ENCODE measurements at regions not wholly inside any gene's neighbourhood (a gene's known extent, or its start where the extent isn't known, plus 50 kb on each side); places are given as distances from the start of the nearest gene placed in this dataset.

GRCh38 chr2:15790326-15790725 is 150.0 kb upstream of the MYCN start:
- Histone ChIP-seq H4K20me1 (ENCODE audit: insufficient read depth) (no peaks in the 10 kb centered on the region), H3K9ac (ENCODE audit: low read length) (no peak overlapping the region), H3K9me3 (ENCODE audit: low read length) (no peaks in the 10 kb centered on the region), H3K9me2 (ENCODE audit: insufficient read depth, low read length) (no peaks in the 10 kb centered on the region), H3K27me3 (ENCODE audit: insufficient read depth, low read depth, low read length) (no peaks in the 10 kb centered on the region), H3K79me2 (replicated peaks; ENCODE audit: insufficient read depth, low read length) (no peaks in the 10 kb centered on the region), H3K27ac (ENCODE audit: low read length) (no peak overlapping the region), H3F3A (ENCODE audit: insufficient read depth, low read length, poor library complexity, severe bottlenecking) (no peaks in the 10 kb centered on the region), H3K4me3 (ENCODE audit: low read length) (no peak overlapping the region), H3K4me2 (ENCODE audit: low read length) (no peak overlapping the region), H3K36me3 (ENCODE audit: insufficient read depth, low read length) (no peaks in the 10 kb centered on the region), H2AFZ (ENCODE audit: low read depth, low read length) (no peak overlapping the region)
- no peak for TF ChIP-seq POLR2AphosphoS5 (IDR thresholded peaks at IDR 0.05)
- no peak for TF ChIP-seq EZH2 (IDR thresholded peaks at IDR 0.05; ENCODE audit: borderline replicate concordance, insufficient read depth, low read length, poor library complexity, severe bottlenecking)
- no peak for TF ChIP-seq MXI1 (conservative IDR thresholded peaks at IDR 0.05; ENCODE audit: poor library complexity, severe bottlenecking)

GRCh38 chr2:15790838-15791237 is 149.5 kb upstream of the MYCN start:
- Histone ChIP-seq H3K36me3 (ENCODE audit: insufficient read depth, low read length) (no peaks in the 10 kb centered on the region), H3K9me3 (ENCODE audit: low read length) (no peaks in the 10 kb centered on the region)

More at GRCh38 chr2:15790838-15791237, 149.5 kb upstream of the MYCN start:
- Histone ChIP-seq H3K4me2 (ENCODE audit: low read length) (no peak overlapping the region), H3K9ac (ENCODE audit: low read length) (no peak overlapping the region), H2AFZ (ENCODE audit: low read depth, low read length) (no peak overlapping the region), H3K9me2 (ENCODE audit: insufficient read depth, low read length) (no peaks in the 10 kb centered on the region), H3K4me3 (ENCODE audit: low read length) (no peak overlapping the region), H3F3A (ENCODE audit: insufficient read depth, low read length, poor library complexity, severe bottlenecking) (no peaks in the 10 kb centered on the region), H3K27ac (ENCODE audit: low read length) (no peak overlapping the region), H3K79me2 (replicated peaks; ENCODE audit: insufficient read depth, low read length) (no peaks in the 10 kb centered on the region), H3K27me3 (ENCODE audit: insufficient read depth, low read depth, low read length) (no peaks in the 10 kb centered on the region), H4K20me1 (ENCODE audit: insufficient read depth) (no peaks in the 10 kb centered on the region)
- TF ChIP-seq RAD21 (conservative IDR thresholded peaks at IDR 0.05): no peak
- no peak for TF ChIP-seq POLR2AphosphoS5 (IDR thresholded peaks at IDR 0.05)
- no peak for TF ChIP-seq TAF1 (IDR thresholded peaks at IDR 0.05; ENCODE audit: low read depth)
- no peak for TF ChIP-seq CTCF (IDR thresholded peaks at IDR 0.05; ENCODE audit: poor library complexity, severe bottlenecking)
- TF ChIP-seq, protein P1, sequence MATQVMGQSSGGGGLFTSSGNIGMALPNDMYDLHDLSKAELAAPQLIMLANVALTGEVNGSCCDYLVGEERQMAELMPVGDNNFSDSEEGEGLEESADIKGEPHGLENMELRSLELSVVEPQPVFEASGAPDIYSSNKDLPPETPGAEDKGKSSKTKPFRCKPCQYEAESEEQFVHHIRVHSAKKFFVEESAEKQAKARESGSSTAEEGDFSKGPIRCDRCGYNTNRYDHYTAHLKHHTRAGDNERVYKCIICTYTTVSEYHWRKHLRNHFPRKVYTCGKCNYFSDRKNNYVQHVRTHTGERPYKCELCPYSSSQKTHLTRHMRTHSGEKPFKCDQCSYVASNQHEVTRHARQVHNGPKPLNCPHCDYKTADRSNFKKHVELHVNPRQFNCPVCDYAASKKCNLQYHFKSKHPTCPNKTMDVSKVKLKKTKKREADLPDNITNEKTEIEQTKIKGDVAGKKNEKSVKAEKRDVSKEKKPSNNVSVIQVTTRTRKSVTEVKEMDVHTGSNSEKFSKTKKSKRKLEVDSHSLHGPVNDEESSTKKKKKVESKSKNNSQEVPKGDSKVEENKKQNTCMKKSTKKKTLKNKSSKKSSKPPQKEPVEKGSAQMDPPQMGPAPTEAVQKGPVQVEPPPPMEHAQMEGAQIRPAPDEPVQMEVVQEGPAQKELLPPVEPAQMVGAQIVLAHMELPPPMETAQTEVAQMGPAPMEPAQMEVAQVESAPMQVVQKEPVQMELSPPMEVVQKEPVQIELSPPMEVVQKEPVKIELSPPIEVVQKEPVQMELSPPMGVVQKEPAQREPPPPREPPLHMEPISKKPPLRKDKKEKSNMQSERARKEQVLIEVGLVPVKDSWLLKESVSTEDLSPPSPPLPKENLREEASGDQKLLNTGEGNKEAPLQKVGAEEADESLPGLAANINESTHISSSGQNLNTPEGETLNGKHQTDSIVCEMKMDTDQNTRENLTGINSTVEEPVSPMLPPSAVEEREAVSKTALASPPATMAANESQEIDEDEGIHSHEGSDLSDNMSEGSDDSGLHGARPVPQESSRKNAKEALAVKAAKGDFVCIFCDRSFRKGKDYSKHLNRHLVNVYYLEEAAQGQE (IDR thresholded peaks at IDR 0.05; ENCODE audit: borderline replicate concordance): no peak
- TF ChIP-seq SMC3 (conservative IDR thresholded peaks at IDR 0.05; ENCODE audit: poor library complexity): no peak
- no peak for TF ChIP-seq EP300 (conservative IDR thresholded peaks at IDR 0.05; ENCODE audit: poor library complexity, severe bottlenecking)
- TF ChIP-seq EZH2 (IDR thresholded peaks at IDR 0.05; ENCODE audit: borderline replicate concordance, insufficient read depth, low read length, poor library complexity, severe bottlenecking): no peak
